ENCODE measurements at regions not wholly inside any gene's neighbourhood (a gene's known extent, or its start where the extent isn't known, plus 50 kb on each side); places are given as distances from the start of the nearest gene placed in this dataset.
"Not testable (repeated sequence)": the region's sequence is repeated elsewhere in the genome, so short reads cannot be mapped to it uniquely, and the experiment has no call there.

GRCh38 chr6:6873778-6874177, 234.0 kb upstream of the RREB1 start:
- no peak for DNase-seq

- DNase-seq = no peak
Observed at GRCh38 chr6:6875818-6876470, 231.8 kb upstream of the RREB1 start.

- not testable (repeated sequence) for DNase-seq
Observed at GRCh38 chr6:6877792-6878191, 230.0 kb upstream of the RREB1 start.

GRCh38 chr6:6878887-6879585, 228.7 kb upstream of the RREB1 start:
- no peak for DNase-seq

- not testable (repeated sequence) for DNase-seq
Observed at GRCh38 chr6:6879586-6879974, 228.2 kb upstream of the RREB1 start.

GRCh38 chr6:6880745-6881437, 226.9 kb upstream of the RREB1 start:
- DNase-seq = no peak

GRCh38 chr6:6881438-6882225, 226.1 kb upstream of the RREB1 start:
- DNase-seq = no peak

GRCh38 chr6:6882592-6882991, 225.2 kb upstream of the RREB1 start:
- no peak for DNase-seq

- no peak for DNase-seq
Observed at GRCh38 chr6:6883011-6883410, 224.8 kb upstream of the RREB1 start.

- DNase-seq = no peak
Observed at GRCh38 chr6:6884193-6884627, 223.6 kb upstream of the RREB1 start.

GRCh38 chr6:6884916-6885315, 222.8 kb upstream of the RREB1 start:
- no peak for DNase-seq

- peak; percentile 64 for DNase-seq
Observed at GRCh38 chr6:6885521-6886170, 222.1 kb upstream of the RREB1 start.

- DNase-seq = peak; percentile 21
Observed at GRCh38 chr6:6886171-6886885, 221.4 kb upstream of the RREB1 start.

GRCh38 chr6:6886886-6887285, 220.9 kb upstream of the RREB1 start:
- no peak for DNase-seq

- DNase-seq = no peak
Observed at GRCh38 chr6:6889601-6890000, 218.2 kb upstream of the RREB1 start.

- DNase-seq = no peak
Observed at GRCh38 chr6:6890400-6890858, 217.3 kb upstream of the RREB1 start.

GRCh38 chr6:6891125-6891721, 216.5 kb upstream of the RREB1 start:
- DNase-seq = no peak

- no peak for DNase-seq
Observed at GRCh38 chr6:6891949-6892461, 215.8 kb upstream of the RREB1 start.

GRCh38 chr6:6892744-6893583, 214.8 kb upstream of the RREB1 start:
- DNase-seq = no peak

- DNase-seq = no peak
Observed at GRCh38 chr6:6893701-6894100, 214.1 kb upstream of the RREB1 start.
